ENCODE measurements at regions not wholly inside any gene's neighbourhood (a gene's known extent, or its start where the extent isn't known, plus 50 kb on each side); places are given as distances from the start of the nearest gene placed in this dataset.

GRCh38 chr10:123249894-123250293 lies 95.7 kb downstream of the BUB3 start:
- no peak for TF ChIP-seq EZH2 (IDR thresholded peaks at IDR 0.05; ENCODE audit: insufficient read depth, poor library complexity, severe bottlenecking)
- TF ChIP-seq EZH2phosphoT487 (IDR thresholded peaks at IDR 0.05; ENCODE audit: insufficient read depth, low read depth), result no peak

Measured in GM23248 (cell line).